NCI-H1694 (cell line): ENCODE measurements at regions not wholly inside any gene's neighbourhood (a gene's known extent, or its start where the extent isn't known, plus 50 kb on each side); places are given as distances from the start of the nearest gene placed in this dataset.

Source experiments
- DNase-seq: peaks from one replicate; lab custom pipeline; 2025; lab: John Stamatoyannopoulos, UW

DNA sequence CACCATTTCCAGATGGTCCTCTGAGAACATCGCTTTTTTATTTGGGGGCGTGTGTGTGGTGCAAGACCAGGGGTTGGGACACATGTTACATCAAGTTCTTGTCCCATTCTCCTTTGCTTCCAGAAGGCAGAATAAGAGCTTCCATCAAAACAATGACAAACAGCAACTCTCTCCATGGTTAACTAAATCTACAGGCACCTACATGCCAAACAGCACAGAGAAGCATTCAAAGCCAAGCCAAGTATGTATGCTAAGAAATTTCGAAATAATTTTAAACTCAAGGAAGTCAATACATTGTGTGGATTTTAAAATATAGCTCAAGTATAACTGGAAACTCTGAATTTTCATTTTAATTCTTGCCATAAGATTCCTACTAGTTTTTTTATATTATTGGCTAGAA lies 105.6 kb downstream of the SEC61B start:
- no peak for DNase-seq

DNA sequence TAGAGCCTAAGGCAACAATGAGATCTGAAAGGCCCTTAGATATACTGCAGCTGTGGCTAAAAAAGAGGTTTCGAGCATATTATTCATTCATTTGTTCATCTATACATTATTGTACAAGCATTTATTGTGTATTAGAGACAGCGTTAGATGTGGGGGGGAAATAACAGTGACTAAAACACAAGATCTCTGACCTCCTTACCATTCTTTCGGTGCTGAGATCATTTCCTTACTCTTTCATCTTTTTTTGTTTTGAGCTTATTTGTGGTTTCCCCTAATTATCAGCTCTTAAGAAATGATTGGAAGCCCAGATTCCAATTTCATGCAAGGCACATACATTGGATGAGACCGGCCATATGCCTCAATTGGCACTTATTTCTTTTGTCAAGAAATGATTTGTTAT lies 113.2 kb downstream of the SEC61B start:
- no peak for DNase-seq

- DNase-seq = no peak
Observed at GRCh38 chr9:99336005-99336404, 113.9 kb downstream of the SEC61B start.

DNA sequence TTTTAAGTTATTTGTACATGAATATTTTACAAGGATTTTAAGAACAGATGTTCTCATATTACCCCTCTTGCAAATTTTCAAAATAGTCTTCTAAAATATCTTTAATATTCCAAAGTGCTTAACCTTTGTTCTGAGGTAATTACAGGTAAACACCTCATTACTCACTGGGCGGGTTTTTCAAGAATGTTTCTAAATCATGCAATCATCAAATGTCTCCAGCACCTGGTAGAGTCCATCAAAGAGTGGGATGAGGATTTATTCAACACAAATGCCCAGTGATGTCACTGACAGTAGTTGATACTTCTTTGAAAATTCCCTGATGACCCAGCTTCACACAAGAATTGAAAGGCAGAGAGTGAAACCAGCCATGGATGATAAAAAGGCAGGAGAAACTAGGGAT lies 114.4 kb downstream of the SEC61B start:
- DNase-seq = no peak

DNA sequence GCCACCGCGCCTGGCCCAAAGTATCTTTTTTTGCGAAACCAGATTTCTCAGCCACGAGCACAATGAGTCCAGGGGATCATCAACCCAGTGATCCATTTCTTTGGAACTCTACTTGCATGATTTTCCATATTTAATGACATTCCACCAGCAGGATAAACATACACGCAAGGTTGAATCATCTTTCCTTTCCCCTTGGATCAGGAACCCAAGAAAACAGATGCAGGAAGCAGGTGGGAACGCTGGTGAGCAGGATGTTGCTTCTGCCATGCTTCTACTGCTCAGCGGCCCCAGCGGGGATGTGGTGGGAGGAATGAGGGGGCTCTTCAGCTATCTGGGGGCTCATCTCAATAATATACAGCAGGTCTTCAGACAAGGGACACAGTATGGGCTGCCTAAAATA lies 118.2 kb downstream of the SEC61B start:
- DNase-seq = no peak

- DNase-seq = no peak
Observed at GRCh38 chr9:99341686-99342085, 119.6 kb downstream of the SEC61B start.

- no peak for DNase-seq
Observed at GRCh38 chr9:99345451-99345850, 123.4 kb downstream of the SEC61B start.

GRCh38 chr9:99345942-99346341 lies 123.9 kb downstream of the SEC61B start:
- no peak for DNase-seq

DNA sequence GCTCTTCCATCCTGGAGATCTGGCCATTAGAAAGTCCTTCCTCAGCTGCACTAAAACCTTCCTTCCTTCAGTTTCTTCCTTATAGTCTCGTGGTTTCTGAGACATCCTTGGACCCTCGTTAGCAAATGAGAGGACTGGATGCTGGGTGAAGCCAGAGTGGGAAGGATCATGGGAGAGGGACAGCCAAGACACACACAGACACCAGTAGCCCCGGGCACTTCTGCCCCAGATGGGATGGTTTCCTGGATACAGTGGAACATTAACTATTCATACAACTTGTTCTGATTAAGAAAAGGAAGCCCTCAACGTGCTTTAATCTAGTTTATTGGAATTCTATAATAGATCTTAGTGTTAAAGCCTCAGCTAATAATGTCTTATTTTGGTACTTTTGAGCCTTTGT lies 125.5 kb downstream of the SEC61B start:
- DNase-seq = no peak

DNA sequence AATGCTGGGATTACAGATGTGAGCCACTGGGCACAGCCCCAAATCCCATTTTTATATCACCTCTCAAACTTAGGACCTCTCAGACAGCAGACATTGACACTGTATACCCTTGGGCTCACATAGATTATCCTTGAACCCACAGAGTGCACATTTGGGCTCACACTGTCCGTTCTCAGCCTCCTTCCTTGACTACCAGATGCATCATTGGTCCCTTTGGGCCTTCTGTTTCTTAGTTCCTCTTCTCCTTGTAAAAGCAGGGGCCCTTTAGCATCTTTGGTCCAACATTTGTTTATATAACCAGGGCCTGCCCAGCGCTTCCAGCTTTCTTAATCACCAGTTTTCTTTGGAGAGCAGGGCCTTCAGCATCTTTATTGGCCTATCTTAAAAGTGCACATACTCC lies 126.2 kb downstream of the SEC61B start:
- DNase-seq = no peak

DNA sequence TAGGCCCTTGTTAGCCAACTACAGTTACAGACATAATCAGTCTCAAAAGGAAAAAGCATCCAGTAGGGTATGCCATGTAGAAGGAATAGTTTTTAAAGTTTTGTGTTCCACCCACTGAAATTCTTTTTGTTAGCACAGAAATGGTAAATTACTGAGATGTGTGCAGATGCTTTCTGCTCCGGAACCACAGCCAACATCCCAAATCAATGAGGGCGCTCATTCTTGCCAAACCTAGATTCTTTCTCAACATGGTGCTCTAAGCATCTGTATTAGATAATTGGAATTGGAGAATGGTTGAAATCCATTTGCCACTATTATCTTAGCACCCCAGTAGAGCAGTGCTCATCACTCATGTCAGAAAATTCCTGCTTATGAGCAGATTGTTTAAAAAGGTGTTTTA lies 127.8 kb downstream of the SEC61B start:
- no peak for DNase-seq

DNA sequence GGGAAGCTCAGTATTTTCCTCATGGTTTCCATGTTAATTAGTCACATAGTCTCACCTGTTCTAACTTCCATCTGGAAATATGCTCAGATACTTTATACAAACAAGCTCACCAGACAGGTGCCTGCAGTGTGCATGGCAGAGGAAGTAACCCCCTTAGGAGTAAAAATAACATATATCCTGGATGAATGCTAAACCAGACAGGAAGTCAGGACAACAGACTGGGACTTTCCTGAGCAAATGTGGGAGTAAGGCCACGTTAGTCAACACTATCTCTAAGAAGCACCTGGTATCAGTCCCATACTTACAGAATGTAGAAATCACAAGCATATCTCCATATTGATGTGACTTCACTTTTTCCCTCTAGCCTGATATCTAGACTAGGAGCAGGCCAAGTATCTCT lies 128.4 kb downstream of the SEC61B start:
- DNase-seq = no peak

DNA sequence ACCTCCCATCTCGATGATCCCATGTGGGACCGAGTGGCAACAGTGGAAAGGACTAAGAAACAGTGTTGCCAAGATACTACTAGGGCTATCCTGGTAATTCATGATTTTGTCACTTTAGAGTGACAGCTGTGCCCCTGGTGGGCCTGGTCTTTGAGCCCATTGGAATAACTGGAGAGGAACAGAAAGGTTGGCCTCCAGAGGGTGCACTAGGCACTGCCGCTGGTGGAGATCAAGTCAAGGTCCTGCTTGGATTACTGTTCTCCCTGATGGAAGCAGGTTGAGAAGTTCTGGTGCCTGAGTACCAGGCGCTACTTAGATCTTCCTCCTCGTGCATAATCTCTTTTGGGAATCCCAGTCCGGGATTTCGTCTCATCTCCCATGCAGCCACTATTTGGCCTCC lies 129.6 kb downstream of the SEC61B start:
- no peak for DNase-seq

DNA sequence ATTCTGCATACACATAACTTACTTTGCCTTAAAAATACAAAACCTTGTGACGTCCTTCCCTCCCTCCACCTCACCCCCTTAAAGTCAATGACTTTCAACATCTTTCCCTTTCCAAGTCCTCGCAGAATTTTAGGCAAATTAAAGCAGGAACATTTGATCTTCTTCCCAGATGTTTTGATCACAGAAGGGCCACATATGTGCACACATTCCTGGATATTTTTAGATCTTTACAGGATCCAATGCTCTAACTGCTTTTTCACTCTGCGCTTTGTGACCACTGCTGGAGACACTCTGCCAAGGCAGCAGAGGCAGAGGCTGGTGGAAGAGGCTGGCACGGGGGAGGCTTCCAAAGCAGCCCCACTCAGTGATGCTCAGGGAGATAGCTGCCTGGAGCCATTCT lies 130.7 kb downstream of the SEC61B start:
- no peak for DNase-seq

- DNase-seq = no peak
Observed at GRCh38 chr9:99353408-99353807, 131.3 kb downstream of the SEC61B start.

DNA sequence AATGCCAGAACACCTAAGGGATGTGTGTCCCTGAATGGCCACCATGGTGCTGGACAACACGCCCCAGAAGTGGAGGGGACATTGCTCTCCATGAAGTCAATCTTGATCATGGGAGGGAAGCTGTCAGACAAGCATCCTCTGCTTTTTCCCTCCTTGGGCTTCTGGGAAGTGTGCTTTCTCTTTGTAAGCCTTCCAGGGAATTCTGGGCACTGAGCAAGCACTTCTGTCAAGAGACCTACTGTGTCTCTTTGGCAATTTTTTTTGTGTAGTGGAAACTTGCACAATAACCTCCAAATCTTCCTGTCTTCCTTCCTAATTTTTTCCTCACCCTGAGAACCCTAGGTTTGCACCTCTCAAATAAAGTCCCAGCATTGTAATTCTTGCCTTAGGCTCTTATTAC lies 132.0 kb downstream of the SEC61B start:
- no peak for DNase-seq

DNA sequence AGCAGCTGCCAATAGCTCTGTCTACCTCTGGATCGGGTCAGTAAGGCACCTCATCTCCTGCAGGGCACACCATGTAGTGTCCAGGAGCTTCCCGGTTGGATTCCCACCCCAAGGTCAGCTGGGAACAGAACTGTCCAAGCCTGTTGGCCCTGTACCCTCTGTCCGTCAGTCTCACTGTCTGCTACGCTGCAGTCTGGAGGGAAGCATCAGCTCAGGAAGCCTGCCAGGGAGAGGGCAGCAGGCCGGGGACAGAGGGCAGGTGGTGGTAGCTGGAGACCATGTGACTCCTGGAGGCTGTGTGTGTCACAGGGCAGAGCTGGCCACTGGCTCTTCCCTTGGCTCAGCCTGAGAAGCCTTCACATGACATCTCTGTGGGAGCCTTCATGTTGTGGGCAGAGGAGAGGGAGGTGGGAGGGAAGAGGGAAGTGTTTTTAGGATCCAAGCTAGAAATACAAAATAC lies 134.5 kb downstream of the SEC61B start:
- no peak for DNase-seq

- no peak for DNase-seq
Observed at GRCh38 chr9:99357575-99357974, 135.5 kb downstream of the SEC61B start.

GRCh38 chr9:99358668-99359067 lies 136.6 kb downstream of the SEC61B start:
- DNase-seq = no peak

DNA sequence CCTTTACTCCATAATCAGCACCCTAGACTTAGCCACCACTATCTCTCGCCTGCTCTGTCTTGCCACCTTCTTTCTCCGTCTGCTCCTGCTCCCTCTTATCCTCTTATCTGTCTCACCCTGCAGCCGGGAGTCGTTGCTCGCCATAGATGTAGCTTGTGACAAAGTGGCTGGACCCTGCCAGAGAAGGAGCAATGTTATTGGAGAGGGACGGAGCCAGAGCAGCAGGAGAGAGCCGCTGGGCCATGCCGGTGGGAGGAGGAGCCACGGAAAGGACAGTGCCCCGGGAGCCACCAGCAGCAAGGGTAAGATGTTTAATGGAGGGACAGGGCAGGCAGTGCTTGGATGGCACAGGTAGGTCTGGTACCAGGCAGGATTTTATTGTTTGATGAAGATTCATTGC lies 137.3 kb downstream of the SEC61B start:
- no peak for DNase-seq

GRCh38 chr9:99360026-99360425 lies 137.9 kb downstream of the SEC61B start:
- DNase-seq = no peak

DNA sequence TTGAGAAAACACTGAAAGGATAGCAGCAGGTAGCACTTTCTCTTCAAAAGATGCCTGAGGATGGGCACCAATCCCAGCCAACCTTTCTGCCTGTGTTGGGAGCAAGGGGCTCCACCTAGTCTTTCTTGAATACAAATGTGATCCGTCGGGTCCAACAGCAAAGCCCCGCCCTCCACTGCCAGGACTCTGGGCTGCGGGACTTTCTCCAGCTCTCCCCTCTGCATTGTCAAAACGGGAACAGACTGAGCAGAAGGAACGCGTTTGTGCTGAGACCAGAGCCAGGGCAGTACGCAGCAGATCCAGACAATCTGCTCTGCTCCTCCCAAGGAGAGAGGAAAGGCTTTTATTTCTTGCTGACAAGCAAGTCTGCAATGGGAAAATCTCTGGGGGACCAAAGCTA lies 139.7 kb downstream of the SEC61B start:
- DNase-seq = no peak

- no peak for DNase-seq
Observed at GRCh38 chr9:99362321-99362720, 140.2 kb downstream of the SEC61B start.

- DNase-seq = no peak
Observed at GRCh38 chr9:99363509-99363908, 141.4 kb downstream of the SEC61B start.
